H9 (cell line): ENCODE measurements at regions not wholly inside any gene's neighbourhood (a gene's known extent, or its start where the extent isn't known, plus 50 kb on each side); places are given as distances from the start of the nearest gene placed in this dataset.
A peak's percentile ranks its signal among the peaks of the same experiment; 100 is the strongest.
"Not testable (repeated sequence)": the region's sequence is repeated elsewhere in the genome, so short reads cannot be mapped to it uniquely, and the experiment has no call there.

Experiments used
- DNase-seq: peaks from one replicate; pipeline ENCODE4 v3.0.0-alpha.2; 2017
- H2AFZ ChIP-seq: one replicate; pipeline ENCODE4 v1.6.1; 2013; ENCODE audit warnings: mild to moderate bottlenecking, low read length, control low read depth, moderate library complexity
- H2AK5ac ChIP-seq: 2 replicates; pipeline ENCODE4 v1.6.1; 2013; ENCODE audit warnings: low read length, control low read depth, mixed read lengths; ENCODE audit not compliant: insufficient read length
- H2BK120ac ChIP-seq: one replicate; pipeline ENCODE4 v1.6.1; 2013; ENCODE audit warnings: low read depth, mild to moderate bottlenecking, low read length, control low read depth, inconsistent platforms; ENCODE audit not compliant: poor library complexity, severe bottlenecking
- H2BK12ac ChIP-seq: 2 replicates; pipeline ENCODE4 v1.6.1; 2013; ENCODE audit warnings: low read length, control low read depth, mixed read lengths, low read depth; ENCODE audit not compliant: insufficient read length
- H2BK15ac ChIP-seq: 2 replicates; pipeline ENCODE4 v1.6.1; 2013; ENCODE audit warnings: low read depth, low read length, control low read depth
- H2BK20ac ChIP-seq: one replicate; pipeline ENCODE4 v1.6.1; 2013; ENCODE audit warnings: low read depth, mild to moderate bottlenecking, low read length, control low read depth, inconsistent platforms; ENCODE audit not compliant: poor library complexity, severe bottlenecking
- H2BK5ac ChIP-seq: 2 replicates; pipeline ENCODE4 v1.6.1; 2013; ENCODE audit warnings: low read length, control low read depth, mixed read lengths; ENCODE audit not compliant: insufficient read length
- H3K14ac ChIP-seq: 2 replicates; pipeline ENCODE4 v1.6.1; 2013; ENCODE audit warnings: low read length, control low read depth; ENCODE audit not compliant: insufficient read depth
- H3K18ac ChIP-seq: 2 replicates; pipeline ENCODE4 v1.6.1; 2013; ENCODE audit warnings: low read depth, mild to moderate bottlenecking, mixed read lengths, low read length, control low read depth; ENCODE audit not compliant: insufficient read length
- H3K23ac ChIP-seq: 2 replicates; pipeline ENCODE4 v1.6.1; 2013; ENCODE audit warnings: low read length, control low read depth, mixed read lengths, low read depth; ENCODE audit not compliant: insufficient read length
- H3K23me2 ChIP-seq: 2 replicates; pipeline ENCODE4 v1.6.1; 2013; ENCODE audit warnings: low read depth, mild to moderate bottlenecking, mixed read lengths, low read length, control low read depth; ENCODE audit not compliant: insufficient read length, poor library complexity, severe bottlenecking
- H3K27ac ChIP-seq: 2 replicates; pipeline ENCODE4 v1.5.1; 2013; ENCODE audit warnings: low read length, control low read depth, mixed read lengths, low read depth; ENCODE audit not compliant: insufficient read length
- H3K27me3 ChIP-seq: 2 replicates; pipeline ENCODE4 v1.6.1; 2013; ENCODE audit warnings: low read length, control low read depth, inconsistent platforms; ENCODE audit not compliant: insufficient read depth
- H3K4ac ChIP-seq: 2 replicates; pipeline ENCODE4 v1.6.1; 2013; ENCODE audit warnings: low read depth, mild to moderate bottlenecking, control low read depth, inconsistent platforms, low read length, moderate library complexity
- H3K4me1 ChIP-seq: 2 replicates; pipeline ENCODE4 v1.6.1; 2013; ENCODE audit warnings: low read length, control low read depth, inconsistent platforms; ENCODE audit not compliant: insufficient read depth
- H3K4me2 ChIP-seq: 2 replicates; pipeline ENCODE4 v1.6.1; 2013; ENCODE audit warnings: low read length, control low read depth, mixed read lengths; ENCODE audit not compliant: insufficient read length, insufficient read depth
- H3K56ac ChIP-seq: 2 replicates; pipeline ENCODE4 v1.6.1; 2013; ENCODE audit warnings: low read depth, mild to moderate bottlenecking, mixed read lengths, low read length, control low read depth; ENCODE audit not compliant: insufficient read length
- H3K79me1 ChIP-seq: 2 replicates; pipeline ENCODE4 v1.6.1; 2013; ENCODE audit warnings: low read depth, mild to moderate bottlenecking, moderate library complexity, low read length, control low read depth, inconsistent platforms; ENCODE audit not compliant: insufficient read depth, poor library complexity, severe bottlenecking
- H3K79me2 ChIP-seq: 2 replicates; pipeline ENCODE4 v1.6.1; 2013; ENCODE audit warnings: low read length, control low read depth, inconsistent platforms; ENCODE audit not compliant: insufficient read depth
- H3K9ac ChIP-seq: 2 replicates; pipeline ENCODE4 v1.6.1; 2013; ENCODE audit warnings: low read length, control low read depth, mixed read lengths; ENCODE audit not compliant: insufficient read length; ENCODE audit errors: extremely low read depth
- H3K9me3 ChIP-seq: one replicate; pipeline ENCODE4 v1.6.1; 2013; ENCODE audit warnings: low read depth, low read length, inconsistent platforms; ENCODE audit not compliant: control insufficient read depth
- H3T11ph ChIP-seq: one replicate; pipeline ENCODE4 v1.6.1; 2013; ENCODE audit warnings: mild to moderate bottlenecking, low read length, control low read depth, inconsistent platforms
- H4K20me1 ChIP-seq: one replicate; pipeline ENCODE4 v1.6.1; 2013; ENCODE audit not compliant: control insufficient read depth, insufficient read length, insufficient read depth
- H4K5ac ChIP-seq: 2 replicates; pipeline ENCODE4 v1.6.1; 2013; ENCODE audit warnings: low read depth, mild to moderate bottlenecking, mixed read lengths, low read length, control low read depth; ENCODE audit not compliant: insufficient read length
- H4K8ac ChIP-seq: replicated peaks from 2 replicates; pipeline ENCODE4 v1.6.1; 2013; ENCODE audit warnings: low read length, control low read depth, mixed read lengths, low read depth; ENCODE audit not compliant: insufficient read length
- H4K91ac ChIP-seq: 2 replicates; pipeline ENCODE4 v1.6.1; 2013; ENCODE audit warnings: low read depth, mild to moderate bottlenecking, moderate library complexity, mixed read lengths, low read length, control low read depth; ENCODE audit not compliant: insufficient read length
- H3K27ac Mint-ChIP-seq, 3 experiments: 2 replicates in 2 of 3; 3 replicates in 1 of 3; pipeline ENCODE4 v1.8.0; 2020 to 2021; ENCODE audit warnings: mixed read lengths in 3 of 3, mild to moderate bottlenecking in 1 of 3, moderate library complexity in 1 of 3
- H3K27me3 Mint-ChIP-seq: 2 replicates; pipeline ENCODE4 v1.8.0; 2021; ENCODE audit warnings: low read depth, mild to moderate bottlenecking, moderate library complexity, mixed read lengths
- H3K36me3 Mint-ChIP-seq, 3 experiments: 2 replicates in 2 of 3; 3 replicates in 1 of 3; pipeline ENCODE4 v1.8.0; 2020 to 2021; ENCODE audit warnings: low read depth in 3 of 3, mixed read lengths in 3 of 3; ENCODE audit not compliant: insufficient read depth in 1 of 3
- H3K4me1 Mint-ChIP-seq, 2 experiments: 2 replicates each; pipeline ENCODE4 v1.8.0; 2020; ENCODE audit warnings: mixed read lengths in 2 of 2
- H3K4me3 Mint-ChIP-seq, 2 experiments: 2 replicates in 1 of 2; 3 replicates in 1 of 2; pipeline ENCODE4 v1.8.0; 2020 to 2021; ENCODE audit warnings: mild to moderate bottlenecking in 2 of 2, mixed read lengths in 2 of 2, moderate library complexity in 1 of 2
- H3K9me3 Mint-ChIP-seq, 2 experiments: 2 replicates in 1 of 2; 3 replicates in 1 of 2; pipeline ENCODE4 v1.8.0; 2020; ENCODE audit warnings: mild to moderate bottlenecking in 2 of 2, mixed read lengths in 2 of 2, moderate library complexity in 1 of 2
- WGBS: extraction: QIAGEN DNeasy Blood & Tissue Kit; methylation state at CpG from one replicate; pipeline ENCODE4 v1.1.7; 2013; ENCODE audit warnings: missing lambda C conversion rate, low lambda C conversion rate, mixed read lengths; ENCODE audit not compliant: insufficient read length; ENCODE audit errors: extremely low coverage; 5-methylcytosine and 5-hydroxymethylcytosine counted together
- TF ChIP-seq, protein P1 (sequence below): fragments of 200-600 bp; sonication (generic); conservative IDR thresholded peaks from 3 replicates; pipeline ENCODE4 v1.8.0; 2021; ENCODE audit warnings: antibody characterized with exemption, mild to moderate bottlenecking

DNA sequence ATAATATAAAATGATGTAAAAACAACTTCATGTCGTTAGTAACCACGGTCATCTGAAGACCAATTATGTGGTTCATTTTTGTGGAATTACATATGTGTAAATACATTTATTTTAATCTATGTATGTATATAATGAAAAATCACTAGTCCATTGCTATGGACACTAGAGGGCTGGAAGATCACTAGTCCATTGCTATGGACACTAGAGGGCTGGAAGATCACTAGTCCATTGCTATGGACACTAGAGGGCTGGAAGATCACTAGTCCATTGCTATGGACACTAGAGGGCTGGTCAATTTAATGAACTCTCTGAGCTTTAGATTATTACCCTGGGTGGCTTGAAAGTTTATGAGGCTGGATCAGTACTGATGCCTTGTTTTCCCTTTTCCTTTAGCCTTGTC lies 474.5 kb downstream of the CD109 start:
- not testable (repeated sequence) for H2BK12ac ChIP-seq, H3K27ac ChIP-seq, H3K9me3 Mint-ChIP-seq, H2AK5ac ChIP-seq, H4K91ac ChIP-seq, H3K18ac ChIP-seq, H3K23me2 ChIP-seq, H3K14ac ChIP-seq, H2AFZ ChIP-seq, H3K23ac ChIP-seq, H3K4ac ChIP-seq, H4K20me1 ChIP-seq, H4K8ac ChIP-seq, H3K79me1 ChIP-seq, H3K4me1 Mint-ChIP-seq, H2BK5ac ChIP-seq, H3K27me3 Mint-ChIP-seq, H3K4me3 Mint-ChIP-seq, H3K27me3 ChIP-seq, H2BK20ac ChIP-seq, H3K4me1 ChIP-seq, H3K4me2 ChIP-seq, H4K5ac ChIP-seq, H2BK15ac ChIP-seq, H3K56ac ChIP-seq, H3T11ph ChIP-seq, DNase-seq, H3K79me2 ChIP-seq, H3K27ac Mint-ChIP-seq, H3K36me3 Mint-ChIP-seq, H3K9ac ChIP-seq, H3K9me3 ChIP-seq, H2BK120ac ChIP-seq
- no CpG with 5 or more reads among the region's 2 CpGs for WGBS
- TF ChIP-seq, protein P1, sequence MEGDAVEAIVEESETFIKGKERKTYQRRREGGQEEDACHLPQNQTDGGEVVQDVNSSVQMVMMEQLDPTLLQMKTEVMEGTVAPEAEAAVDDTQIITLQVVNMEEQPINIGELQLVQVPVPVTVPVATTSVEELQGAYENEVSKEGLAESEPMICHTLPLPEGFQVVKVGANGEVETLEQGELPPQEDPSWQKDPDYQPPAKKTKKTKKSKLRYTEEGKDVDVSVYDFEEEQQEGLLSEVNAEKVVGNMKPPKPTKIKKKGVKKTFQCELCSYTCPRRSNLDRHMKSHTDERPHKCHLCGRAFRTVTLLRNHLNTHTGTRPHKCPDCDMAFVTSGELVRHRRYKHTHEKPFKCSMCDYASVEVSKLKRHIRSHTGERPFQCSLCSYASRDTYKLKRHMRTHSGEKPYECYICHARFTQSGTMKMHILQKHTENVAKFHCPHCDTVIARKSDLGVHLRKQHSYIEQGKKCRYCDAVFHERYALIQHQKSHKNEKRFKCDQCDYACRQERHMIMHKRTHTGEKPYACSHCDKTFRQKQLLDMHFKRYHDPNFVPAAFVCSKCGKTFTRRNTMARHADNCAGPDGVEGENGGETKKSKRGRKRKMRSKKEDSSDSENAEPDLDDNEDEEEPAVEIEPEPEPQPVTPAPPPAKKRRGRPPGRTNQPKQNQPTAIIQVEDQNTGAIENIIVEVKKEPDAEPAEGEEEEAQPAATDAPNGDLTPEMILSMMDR, result 0 out of 3 replicates have a peak, but pooled peaks have one; percentile 16
